Astrocyte (in vitro differentiated cells and primary cell): ENCODE measurements at regions not wholly inside any gene's neighbourhood (a gene's known extent, or its start where the extent isn't known, plus 50 kb on each side); places are given as distances from the start of the nearest gene placed in this dataset.

Source experiments
- DNase-seq: peaks from one replicate; pipeline ENCODE4 v3.0.0-alpha.2; 2010; ENCODE audit warnings: low read depth
- FAIRE-seq: peaks from 2 replicates; lab custom pipeline; 2011; peaks lifted over from hg19 to GRCh38; lab: Jason Lieb, UNC
- H2AFZ ChIP-seq: 2 replicates; pipeline ENCODE4 v1.6.0; 2012; ENCODE audit warnings: low read depth, low read length, inconsistent platforms
- H3K27ac ChIP-seq: 2 replicates; pipeline ENCODE4 v1.5.1; 2011; ENCODE audit warnings: low read depth, low read length, inconsistent platforms
- H3K27me3 ChIP-seq: 2 replicates; pipeline ENCODE4 v1.6.0; 2011; ENCODE audit warnings: low read length, inconsistent platforms; ENCODE audit not compliant: insufficient read depth
- H3K36me3 ChIP-seq: 2 replicates; pipeline ENCODE4 v1.5.1; 2011; ENCODE audit warnings: low read length, inconsistent platforms; ENCODE audit not compliant: insufficient read depth
- H3K4me1 ChIP-seq: 2 replicates; pipeline ENCODE4 v1.5.1; 2011; ENCODE audit warnings: low read length, inconsistent platforms; ENCODE audit not compliant: insufficient read depth
- H3K4me2 ChIP-seq: 2 replicates; pipeline ENCODE4 v1.6.0; 2012; ENCODE audit warnings: low read length, inconsistent platforms
- H3K4me3 ChIP-seq: 2 replicates; pipeline ENCODE4 v1.5.1; 2011; ENCODE audit warnings: low read depth, mild to moderate bottlenecking, low read length, inconsistent platforms; ENCODE audit not compliant: insufficient read depth
- H3K79me2 ChIP-seq: 2 replicates; pipeline ENCODE4 v1.6.0; 2012; ENCODE audit warnings: mild to moderate bottlenecking, low read length, inconsistent platforms; ENCODE audit not compliant: insufficient read depth
- H3K9ac ChIP-seq: 2 replicates; pipeline ENCODE4 v1.6.0; 2012; ENCODE audit warnings: mild to moderate bottlenecking, low read length, inconsistent platforms
- H3K9me3 ChIP-seq: 2 replicates; pipeline ENCODE4 v1.5.1; 2012; ENCODE audit warnings: low read depth, mild to moderate bottlenecking, low read length, inconsistent platforms; ENCODE audit not compliant: insufficient read depth
- H4K20me1 ChIP-seq: 2 replicates; pipeline ENCODE4 v1.6.0; 2012; ENCODE audit warnings: low read length, inconsistent platforms; ENCODE audit not compliant: insufficient read depth
- H3K27ac Mint-ChIP-seq: one replicate; pipeline ENCODE4 v1.8.0; 2021; ENCODE audit warnings: mild to moderate bottlenecking, mixed read lengths; ENCODE audit not compliant: unreplicated experiment
- H3K27me3 Mint-ChIP-seq: one replicate; pipeline ENCODE4 v1.8.0; 2021; ENCODE audit warnings: low read depth, mixed read lengths; ENCODE audit not compliant: unreplicated experiment
- H3K36me3 Mint-ChIP-seq: one replicate; pipeline ENCODE4 v1.8.0; 2021; ENCODE audit warnings: low read depth, mixed read lengths; ENCODE audit not compliant: unreplicated experiment
- H3K4me1 Mint-ChIP-seq: one replicate; pipeline ENCODE4 v1.8.0; 2021; ENCODE audit warnings: low read depth, mixed read lengths; ENCODE audit not compliant: unreplicated experiment
- H3K4me3 Mint-ChIP-seq: one replicate; pipeline ENCODE4 v1.8.0; 2021; ENCODE audit warnings: mild to moderate bottlenecking, moderate library complexity, mixed read lengths; ENCODE audit not compliant: unreplicated experiment
- H3K9me3 Mint-ChIP-seq: one replicate; pipeline ENCODE4 v1.8.0; 2021; ENCODE audit warnings: mild to moderate bottlenecking, mixed read lengths; ENCODE audit not compliant: unreplicated experiment
- CTCF ChIP-seq: IDR thresholded peaks from 2 replicates; pipeline ENCODE4 v1.5.1; 2011; ENCODE audit warnings: low read depth, mild to moderate bottlenecking, inconsistent platforms, low read length, moderate library complexity; ENCODE audit not compliant: insufficient read depth
- EZH2 ChIP-seq: IDR thresholded peaks from 2 replicates; pipeline ENCODE4 v1.6.1; 2012; ENCODE audit warnings: mild to moderate bottlenecking, low read length, inconsistent platforms; ENCODE audit not compliant: insufficient read depth

GRCh38 chr18:30591462-30591861, 451.1 kb downstream of the DSC3 start:
- no peak overlapping the region for H3K27ac Mint-ChIP-seq
- no peaks in the 10 kb centered on the region for H3K4me1 Mint-ChIP-seq
- H3K27me3 Mint-ChIP-seq: no peaks in the 10 kb centered on the region
- no peak for DNase-seq
- TF ChIP-seq EZH2: no peak
- no peak for TF ChIP-seq CTCF
- Histone ChIP-seq H3K9ac (no peak overlapping the region), H4K20me1 (no peaks in the 10 kb centered on the region), H3K4me3 (no peak overlapping the region), H3K4me2 (no peak overlapping the region), H3K36me3 (no peaks in the 10 kb centered on the region), H3K79me2 (no peaks in the 10 kb centered on the region), H3K9me3 (no peaks in the 10 kb centered on the region), H3K27ac (no peak overlapping the region), H3K27me3 (no peaks in the 10 kb centered on the region), H3K4me1 (no peaks in the 10 kb centered on the region), H2AFZ (no peak overlapping the region)
- no peaks in the 10 kb centered on the region for H3K9me3 Mint-ChIP-seq
- H3K4me3 Mint-ChIP-seq: no peak overlapping the region
- no peak for FAIRE-seq
- no peaks in the 10 kb centered on the region for H3K36me3 Mint-ChIP-seq

DNA sequence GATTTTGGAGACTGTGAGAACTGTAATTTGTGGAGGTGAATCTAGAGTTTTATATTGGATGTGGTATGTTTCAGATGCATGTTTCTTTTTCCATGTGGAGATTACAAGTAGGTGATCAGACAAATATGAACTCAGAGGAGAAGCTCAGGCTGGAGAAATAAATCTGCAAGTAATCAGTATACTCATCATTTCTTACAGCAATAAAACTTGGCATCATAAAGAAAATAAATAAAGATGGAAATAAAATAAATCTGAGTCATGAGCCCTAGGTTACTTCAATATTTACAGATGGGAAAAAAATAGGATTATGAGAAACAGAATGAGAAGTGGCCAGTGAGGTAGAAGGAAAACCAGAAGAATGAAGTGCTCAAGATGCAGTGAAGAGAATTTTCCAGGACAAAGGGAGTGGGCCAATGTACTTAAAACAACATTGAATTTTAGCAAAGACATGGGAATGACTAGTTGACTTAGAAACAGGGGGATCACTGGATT, 453.8 kb downstream of the DSC3 start:
- no peaks in the 10 kb centered on the region for H3K9me3 Mint-ChIP-seq
- no peak overlapping the region for H3K4me3 Mint-ChIP-seq
- Histone ChIP-seq H3K9me3 (no peaks in the 10 kb centered on the region), H3K36me3 (no peaks in the 10 kb centered on the region), H2AFZ (no peak overlapping the region), H3K27me3 (no peaks in the 10 kb centered on the region), H3K4me2 (no peak overlapping the region), H3K27ac (no peak overlapping the region), H3K79me2 (no peaks in the 10 kb centered on the region), H3K9ac (no peak overlapping the region), H4K20me1 (no peaks in the 10 kb centered on the region), H3K4me3 (no peak overlapping the region), H3K4me1 (no peaks in the 10 kb centered on the region)
- no peak overlapping the region for H3K27ac Mint-ChIP-seq
- no peak for DNase-seq
- no peak for TF ChIP-seq CTCF
- no peak for TF ChIP-seq EZH2
- H3K36me3 Mint-ChIP-seq: no peaks in the 10 kb centered on the region
- no peaks in the 10 kb centered on the region for H3K4me1 Mint-ChIP-seq
- H3K27me3 Mint-ChIP-seq: no peaks in the 10 kb centered on the region
- FAIRE-seq: no peak

GRCh38 chr18:30583768-30584167, 458.8 kb downstream of the DSC3 start:
- FAIRE-seq (no peak), DNase-seq (no peak)
- no peak overlapping the region for H3K4me2 ChIP-seq
- no peaks in the 10 kb centered on the region for H3K36me3 Mint-ChIP-seq
- no peak overlapping the region for H3K4me3 ChIP-seq
- no peaks in the 10 kb centered on the region for H3K9me3 Mint-ChIP-seq
- H2AFZ ChIP-seq: no peak overlapping the region
- H3K36me3 ChIP-seq: no peaks in the 10 kb centered on the region
- H3K4me1 ChIP-seq: no peaks in the 10 kb centered on the region
- H3K27ac ChIP-seq: no peak overlapping the region
- no peak overlapping the region for H3K4me3 Mint-ChIP-seq
- no peaks in the 10 kb centered on the region for H4K20me1 ChIP-seq
- H3K27me3 Mint-ChIP-seq: no peaks in the 10 kb centered on the region
- no peaks in the 10 kb centered on the region for H3K79me2 ChIP-seq
- H3K27ac Mint-ChIP-seq: no peak overlapping the region
- H3K9ac ChIP-seq: no peak overlapping the region
- TF ChIP-seq CTCF (no peak), EZH2 (no peak)
- no peaks in the 10 kb centered on the region for H3K9me3 ChIP-seq
- H3K4me1 Mint-ChIP-seq: no peaks in the 10 kb centered on the region
- H3K27me3 ChIP-seq: no peaks in the 10 kb centered on the region
